ENCODE measurements at regions not wholly inside any gene's neighbourhood (a gene's known extent, or its start where the extent isn't known, plus 50 kb on each side); places are given as distances from the start of the nearest gene placed in this dataset.
"Not testable (repeated sequence)": the region's sequence is repeated elsewhere in the genome, so short reads cannot be mapped to it uniquely, and the experiment has no call there.

DNA sequence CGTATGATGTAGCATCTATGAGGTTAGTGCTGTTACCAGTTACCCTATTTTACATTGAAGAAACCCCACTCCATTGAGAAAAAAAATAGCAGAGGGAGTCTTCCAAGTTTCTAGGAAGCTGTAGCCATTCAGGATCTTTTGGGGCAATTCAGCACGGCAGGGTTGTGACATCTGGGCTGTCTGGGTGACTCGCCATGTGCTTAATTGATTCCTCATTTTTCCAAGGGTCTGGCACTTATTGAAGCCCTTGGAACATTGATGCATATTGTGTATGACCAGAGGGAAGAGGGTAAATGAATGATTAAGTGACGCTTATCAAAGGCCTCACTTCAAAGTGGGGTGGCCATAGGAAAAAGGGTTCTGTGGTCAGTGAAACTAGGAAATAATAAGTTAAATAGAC, 248.7 kb downstream of the ARHGAP12 start:
- no peak for DNase-seq

DNA sequence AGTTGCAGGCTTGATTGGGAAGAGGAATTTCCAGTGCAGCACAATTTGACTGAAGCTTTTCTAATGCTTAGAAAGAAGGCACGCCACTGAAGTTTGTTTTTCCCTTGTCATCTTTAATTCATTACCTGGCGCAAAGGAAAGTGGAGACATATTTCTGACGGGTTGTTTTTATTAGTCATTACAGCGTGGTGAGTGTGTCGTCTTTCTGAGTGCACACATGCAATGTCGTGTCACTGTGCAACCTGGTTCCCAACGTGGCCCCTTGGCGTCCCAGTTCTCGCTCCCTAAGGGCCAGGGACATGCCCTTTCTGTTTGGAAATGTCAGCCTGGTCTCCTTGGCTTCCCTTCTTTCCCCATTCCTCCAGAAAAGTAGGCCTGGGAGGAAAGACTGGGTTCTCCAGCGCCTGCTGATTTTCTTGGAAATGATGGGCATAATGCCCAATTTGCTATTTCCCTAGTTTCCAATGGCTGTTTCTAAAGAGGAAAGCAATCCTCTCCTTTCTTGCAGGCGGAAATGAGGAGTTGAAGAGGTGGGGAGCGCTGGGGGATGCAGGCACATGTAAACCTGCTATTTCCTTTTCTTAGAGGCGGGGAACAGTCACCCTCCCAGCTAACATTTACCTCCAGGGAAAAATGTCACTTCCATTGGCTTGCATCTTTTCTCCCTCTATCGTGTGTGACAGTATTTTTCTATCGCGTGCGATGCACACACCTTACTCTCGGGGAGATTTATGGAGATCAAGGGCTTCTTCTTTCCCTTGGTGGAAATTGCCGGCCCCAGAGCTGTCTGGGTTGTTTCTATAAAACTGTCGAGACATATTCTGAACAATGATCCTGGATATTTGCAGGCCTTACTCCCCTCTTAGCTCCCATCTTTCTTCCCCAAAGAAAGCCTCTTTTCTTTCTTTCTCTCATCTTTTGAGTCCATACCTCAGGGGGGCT, 249.8 kb downstream of the ARHGAP12 start:
- no peak for DNase-seq

DNA sequence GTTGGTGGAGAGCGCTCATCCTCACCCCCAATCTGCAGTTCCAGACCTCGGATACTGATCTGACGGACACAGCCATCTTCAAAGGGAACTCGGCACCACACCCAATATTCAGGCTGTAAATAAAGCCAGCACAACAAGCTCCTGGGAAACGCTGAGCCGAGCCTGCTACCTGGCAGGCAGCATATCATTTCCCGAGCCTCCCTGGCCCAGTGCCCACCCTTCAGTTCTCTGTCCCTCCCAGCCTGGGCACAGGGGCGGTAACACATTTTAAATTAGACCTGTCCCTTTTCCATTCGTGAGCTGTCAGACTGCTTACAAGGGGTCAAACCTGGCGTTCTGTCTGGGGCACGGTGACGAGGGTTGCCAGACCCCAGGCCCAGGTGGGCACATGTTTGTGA, 250.5 kb downstream of the ARHGAP12 start:
- peak; percentile 2 for DNase-seq

DNA sequence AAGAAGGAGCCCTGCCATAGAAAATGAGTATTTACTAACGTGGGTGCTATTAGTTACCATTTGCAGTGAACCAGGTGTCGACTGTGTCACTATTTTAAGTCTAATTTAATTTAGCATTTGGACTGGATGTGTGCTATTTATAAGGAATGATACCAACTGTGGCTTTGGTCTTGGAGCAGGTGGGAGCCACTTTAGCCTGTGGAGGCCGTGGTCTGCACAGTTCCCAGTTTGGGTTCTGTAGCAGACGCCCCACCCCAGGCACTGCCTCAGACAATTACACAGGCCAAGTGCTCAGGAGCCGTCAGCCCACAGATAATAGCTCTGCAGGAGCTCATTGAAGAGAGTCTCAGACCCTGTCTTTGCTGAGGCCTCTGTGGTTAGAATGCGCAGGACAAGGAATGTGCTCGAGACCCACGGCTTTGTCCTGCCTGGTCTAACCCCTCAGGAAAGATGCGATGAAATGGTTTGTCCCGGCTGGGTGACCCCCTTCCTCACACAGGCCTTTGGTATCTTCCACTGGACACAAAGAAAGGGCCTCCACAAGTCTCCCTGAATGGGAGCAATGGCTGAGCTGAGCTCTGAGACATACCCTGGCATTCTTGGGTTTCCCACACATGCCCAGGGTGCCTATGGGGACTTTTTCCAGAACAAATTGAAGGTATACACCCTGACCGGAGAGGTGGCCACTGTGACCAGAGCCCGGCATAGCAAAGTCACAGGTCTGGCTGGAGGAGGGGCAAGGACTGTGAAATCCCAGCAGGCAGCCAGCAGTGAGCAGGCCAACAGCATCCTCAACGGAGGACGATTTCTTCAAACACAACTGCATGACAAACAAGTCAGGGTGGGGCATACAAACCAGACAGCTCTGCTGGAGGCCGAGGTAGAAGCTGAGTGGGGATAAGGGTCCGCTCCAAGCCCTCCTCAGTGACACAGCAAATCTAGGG, 251.2 kb downstream of the ARHGAP12 start:
- DNase-seq, result no peak

DNA sequence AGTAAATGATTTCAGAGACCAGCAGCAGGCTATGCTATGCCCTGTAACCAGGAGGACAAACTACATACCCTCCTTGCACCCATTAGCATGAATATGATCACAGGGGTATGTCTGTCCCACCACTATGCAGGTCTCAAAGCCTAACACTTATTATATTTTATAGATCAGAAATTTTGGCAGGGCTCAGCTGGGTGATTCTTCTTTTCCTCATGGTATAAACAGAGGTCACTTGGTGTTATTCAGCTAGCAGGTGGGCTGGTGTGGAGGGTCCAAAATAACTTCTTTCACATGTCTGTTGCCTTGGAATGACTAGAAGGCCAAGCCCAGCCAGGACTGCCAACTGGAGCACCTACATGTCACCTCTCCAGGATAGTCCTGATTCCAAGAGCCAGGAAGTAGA, 252.9 kb downstream of the ARHGAP12 start:
- DNase-seq, result no peak

DNA sequence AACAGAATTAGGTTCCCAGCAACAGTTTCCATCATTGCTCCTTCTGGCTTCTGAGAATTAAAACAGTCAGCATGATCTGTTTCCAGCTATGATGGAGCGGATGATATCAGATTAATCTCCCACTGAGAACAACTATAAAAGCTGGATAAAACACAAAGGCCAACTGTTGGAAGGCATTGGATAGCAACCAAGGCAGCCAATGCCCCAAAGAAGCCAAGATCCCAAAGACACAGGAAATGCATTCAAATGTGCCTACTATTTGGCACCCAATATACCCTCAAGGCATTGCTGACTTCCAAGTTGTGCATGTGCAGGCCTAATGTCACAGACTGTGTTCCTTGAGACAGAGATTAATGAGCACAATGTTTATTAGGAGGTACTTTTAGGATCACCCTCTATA, 259.3 kb downstream of the ARHGAP12 start:
- DNase-seq, result no peak

DNA sequence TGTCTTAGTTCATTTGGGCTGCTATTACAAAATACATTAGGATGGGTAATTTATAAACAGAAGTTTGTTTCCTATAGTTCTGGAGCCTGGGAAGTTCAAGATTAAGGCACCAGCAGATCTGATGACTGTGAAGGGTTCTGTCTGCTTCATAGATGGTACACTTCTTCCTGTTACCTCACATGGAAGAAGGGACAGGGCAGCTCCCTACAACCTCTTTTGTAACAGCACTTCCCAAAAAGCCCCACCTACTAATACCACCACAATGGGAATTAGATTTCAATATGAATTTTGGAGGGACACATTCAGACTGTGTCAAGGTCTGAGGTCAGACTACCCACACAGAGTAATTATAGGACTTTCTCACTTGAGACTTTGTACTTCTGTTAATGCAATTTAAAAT, 260.3 kb downstream of the ARHGAP12 start:
- no peak for DNase-seq

DNA sequence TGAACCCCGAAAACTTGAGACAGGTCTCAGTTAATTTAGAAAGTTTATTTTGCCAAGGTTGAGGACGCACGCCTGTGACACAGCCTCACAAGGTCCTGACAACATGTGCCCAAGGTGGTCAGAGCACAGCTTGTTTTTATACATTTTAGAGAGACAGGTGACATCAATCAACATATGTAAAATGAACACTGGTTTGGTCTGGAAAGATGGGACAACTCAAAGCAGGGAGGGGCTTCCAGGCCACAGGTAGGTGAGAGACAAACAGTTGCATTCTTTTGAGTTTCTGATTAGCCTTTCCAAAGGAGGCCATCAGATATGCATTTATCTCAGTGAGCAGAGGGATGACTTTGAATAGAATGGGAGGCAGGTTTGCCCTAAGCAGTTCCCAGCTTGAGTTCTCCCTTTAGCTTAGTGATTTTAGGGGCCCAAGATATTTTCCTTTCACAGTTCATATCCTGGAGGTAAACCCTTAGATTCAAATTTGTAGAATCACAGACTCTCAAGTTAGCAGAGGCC, 262.8 kb downstream of the ARHGAP12 start:
- DNase-seq, result not testable (repeated sequence)

DNA sequence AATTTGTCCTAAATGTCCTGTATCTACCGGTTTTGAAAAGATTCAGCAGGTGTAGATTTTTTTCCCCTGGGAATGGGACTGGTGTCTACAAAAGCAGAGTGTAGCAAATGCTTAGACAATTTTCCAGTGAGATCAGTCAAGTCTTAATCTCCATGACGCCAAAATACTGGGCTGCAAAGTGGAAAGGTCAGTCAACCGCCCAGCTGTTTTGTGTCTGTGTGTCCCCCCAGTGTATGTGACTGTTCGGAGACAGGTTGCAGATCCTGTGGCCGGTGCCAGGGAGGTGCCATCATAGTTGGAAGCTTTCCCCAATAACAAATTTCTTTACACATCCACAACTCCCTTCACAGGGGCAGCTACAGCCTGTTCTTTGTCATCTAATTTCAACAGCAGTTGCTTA, 263.8 kb downstream of the ARHGAP12 start:
- no peak for DNase-seq

DNA sequence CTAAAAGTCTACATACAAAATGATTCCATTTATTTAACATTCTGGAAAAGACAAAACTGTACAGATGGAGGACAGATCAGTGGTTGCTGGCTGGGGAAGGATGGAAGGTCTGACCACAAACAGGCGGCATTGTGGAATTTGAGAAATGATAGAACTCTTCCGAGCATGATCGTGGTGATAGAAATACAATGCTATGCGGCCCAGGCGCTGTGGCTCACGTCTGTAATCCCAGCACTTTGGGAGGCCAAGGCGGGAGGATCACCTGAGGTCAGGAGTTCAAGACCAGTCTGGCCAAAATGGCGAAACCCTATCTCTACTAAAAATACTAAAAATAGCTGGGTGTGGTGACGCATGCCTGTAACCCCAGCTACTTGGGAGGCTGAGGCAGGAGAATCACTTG, 264.6 kb downstream of the ARHGAP12 start:
- not testable (repeated sequence) for DNase-seq

DNA sequence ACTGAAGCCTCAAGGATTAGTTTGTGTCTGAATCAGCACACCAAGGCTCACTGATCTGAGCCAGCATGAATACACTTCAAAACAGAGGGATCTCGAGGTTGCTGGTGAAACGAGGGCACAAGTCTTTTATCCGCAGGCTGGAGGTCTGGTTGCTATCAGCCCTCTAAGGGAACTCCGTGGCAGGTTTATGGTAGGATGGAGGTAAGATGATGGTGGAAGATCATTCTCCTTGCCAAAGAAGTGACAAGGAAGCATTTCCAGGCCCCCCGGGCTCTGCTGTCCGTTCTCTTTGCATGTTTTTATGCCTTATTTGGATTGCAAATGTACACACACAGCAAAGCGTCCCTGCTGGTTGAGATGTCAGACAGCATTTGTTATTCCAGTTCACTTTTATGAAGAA, 268.3 kb downstream of the ARHGAP12 start:
- DNase-seq, result no peak

DNA sequence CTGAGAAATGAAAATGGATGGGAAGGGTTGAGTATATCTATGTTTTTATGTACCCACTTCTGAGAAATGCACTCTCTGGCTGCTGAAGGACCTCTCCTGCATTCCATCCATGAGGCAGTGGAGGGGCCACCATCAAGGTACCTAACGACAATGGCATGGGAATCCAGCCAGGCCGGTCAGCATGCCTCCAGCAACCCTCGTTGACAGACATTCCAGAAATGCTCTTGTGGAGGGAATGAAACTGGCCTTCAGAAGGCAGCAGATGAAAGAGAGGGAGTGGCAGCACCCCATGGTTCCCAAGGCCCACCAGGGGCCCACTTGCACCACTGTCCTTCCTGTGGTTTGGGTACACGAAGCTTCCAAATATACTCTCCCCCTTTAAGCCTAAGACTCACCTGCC, 269.0 kb downstream of the ARHGAP12 start:
- DNase-seq, result no peak

DNA sequence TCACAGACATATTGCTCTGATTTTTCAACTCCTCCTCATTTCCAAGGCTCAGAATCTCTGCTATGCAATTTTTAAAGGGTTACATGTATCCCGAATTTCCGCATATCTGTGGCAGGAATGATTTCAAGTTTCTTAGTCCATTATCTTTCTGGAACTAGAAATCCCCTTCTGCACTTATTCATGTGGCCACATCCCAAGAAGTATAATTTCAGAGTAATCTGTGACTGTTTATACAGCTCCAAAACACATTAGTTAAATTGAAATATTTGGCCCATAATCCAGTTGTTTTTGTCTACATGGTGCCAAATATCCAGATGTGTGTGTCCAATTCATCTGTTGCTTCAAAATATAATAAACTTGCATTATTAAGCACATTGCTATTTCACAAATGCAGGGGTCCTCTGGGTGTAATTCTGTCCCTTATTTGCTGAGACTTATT, 271.2 kb downstream of the ARHGAP12 start:
- no peak for DNase-seq

DNA sequence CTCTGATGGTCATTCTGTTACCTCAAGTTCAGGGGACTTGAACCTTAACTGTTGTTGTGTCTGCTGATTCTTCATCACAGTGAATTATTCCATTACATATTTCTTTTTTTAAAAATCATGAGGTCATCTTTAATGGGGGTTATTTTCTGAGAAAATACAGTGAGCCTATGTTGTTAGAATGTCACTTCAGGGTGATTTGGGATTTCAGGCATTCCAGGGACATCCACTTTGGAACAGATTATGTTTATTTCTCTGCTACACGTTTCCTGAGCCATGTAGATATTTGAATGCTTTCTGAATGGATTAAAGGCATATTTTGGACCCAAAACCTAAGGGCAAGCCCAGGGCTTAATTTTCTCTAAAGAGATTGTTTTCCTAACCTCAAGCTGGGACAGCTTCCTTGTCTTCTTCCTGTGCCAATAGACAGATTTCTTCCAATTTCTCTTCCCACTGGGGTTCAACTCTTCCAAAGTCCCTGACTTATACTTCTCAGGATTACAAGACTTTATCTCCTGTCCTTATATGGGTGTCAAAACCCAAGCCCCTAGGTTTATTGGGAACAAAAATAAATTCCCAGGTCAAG, 271.7 kb downstream of the ARHGAP12 start:
- no peak for DNase-seq

DNA sequence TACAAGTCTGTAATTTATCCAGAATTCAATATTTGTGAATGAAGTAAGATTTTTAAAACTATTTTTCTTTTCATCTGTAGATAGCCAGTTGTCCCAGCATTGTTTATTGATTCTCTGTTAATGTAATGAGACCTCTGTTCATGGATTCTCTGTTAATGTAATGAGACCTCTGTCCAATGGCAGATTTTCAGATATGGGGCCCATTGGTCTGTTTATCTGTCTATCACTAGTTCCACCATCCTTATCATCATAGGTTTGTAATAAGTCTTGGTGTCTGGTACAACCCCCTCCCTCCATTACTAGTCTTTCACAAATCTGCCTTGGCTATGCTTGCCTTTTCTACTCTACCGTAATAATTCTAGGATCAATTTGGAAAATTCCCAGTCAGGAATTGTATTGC, 276.6 kb downstream of the ARHGAP12 start:
- DNase-seq, result no peak

DNA sequence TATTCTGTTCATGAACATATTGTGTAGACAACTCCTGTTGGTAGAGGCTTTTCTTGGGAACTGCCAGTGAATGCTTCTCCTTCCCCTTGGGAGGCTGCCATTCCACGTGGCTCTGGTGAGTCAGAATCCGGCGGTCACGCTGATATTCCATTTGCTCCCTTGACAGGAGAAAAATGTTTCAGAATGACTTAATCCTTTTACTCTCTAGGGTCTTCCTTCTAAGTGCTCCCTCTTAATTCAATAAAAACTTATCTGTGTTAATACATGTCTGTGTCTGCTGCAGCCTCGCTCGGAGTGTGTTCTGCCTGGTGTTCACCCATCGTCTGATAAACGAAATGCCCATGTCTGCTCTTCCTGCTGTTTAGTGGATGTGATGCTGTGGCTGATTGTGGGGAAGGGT, 278.6 kb downstream of the ARHGAP12 start:
- DNase-seq, result no peak

DNA sequence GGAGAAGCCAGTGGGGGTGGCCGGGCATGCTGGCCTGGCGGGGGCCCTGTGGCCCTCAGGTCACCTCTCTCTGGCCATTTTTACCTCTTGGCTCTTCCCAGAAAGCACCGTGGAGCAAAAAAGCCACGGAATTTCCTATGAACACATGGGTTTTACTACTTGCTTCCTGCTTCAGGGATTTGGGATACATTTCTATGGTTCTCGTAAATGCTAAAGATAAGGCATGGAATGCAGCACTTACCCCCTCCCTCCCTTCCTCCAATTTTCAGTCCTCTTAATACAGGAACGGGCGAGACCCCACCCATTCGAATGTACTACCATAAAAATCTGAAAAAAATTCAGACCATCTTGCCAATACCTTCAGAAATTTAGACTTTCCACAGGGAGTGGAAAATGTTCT, 279.7 kb downstream of the ARHGAP12 start:
- DNase-seq, result no peak

DNA sequence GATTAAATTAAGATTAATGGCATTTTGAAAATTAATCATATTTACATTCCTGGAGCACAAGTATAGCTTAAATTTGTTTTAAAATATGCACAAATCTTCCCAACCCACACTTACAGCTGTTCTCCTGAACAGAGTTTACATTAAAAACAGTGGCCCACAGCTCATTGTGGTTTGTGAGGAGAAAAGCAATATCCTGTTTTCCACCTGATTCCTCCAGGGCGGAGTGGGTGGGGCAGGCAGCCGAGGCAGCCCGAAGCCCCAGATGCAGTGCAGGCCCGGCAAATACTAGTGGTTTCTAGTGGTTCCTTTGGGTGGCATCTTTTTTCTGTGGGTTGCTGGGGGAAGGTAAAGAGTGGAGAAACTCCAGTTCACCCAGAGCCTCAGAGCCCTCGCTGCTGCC, 280.8 kb downstream of the ARHGAP12 start:
- no peak for DNase-seq

DNA sequence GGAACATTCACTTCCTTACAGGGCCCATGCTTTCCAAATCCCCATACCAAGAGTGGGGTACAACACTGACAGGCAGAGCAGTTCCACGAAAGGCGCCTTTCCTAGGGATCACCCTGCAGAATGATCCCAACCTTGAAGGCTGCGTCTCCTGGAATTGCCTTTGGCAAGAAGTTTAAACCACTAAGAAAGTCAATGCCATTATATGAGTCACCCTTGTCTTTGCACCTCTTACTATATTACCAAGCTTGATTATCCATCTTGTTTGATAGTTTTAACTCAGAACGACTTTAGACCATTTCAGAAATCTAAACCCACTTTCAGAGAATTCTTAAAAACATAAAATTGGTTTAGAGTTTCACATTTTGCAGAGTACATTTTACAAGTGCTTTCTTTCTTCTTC, 282.1 kb downstream of the ARHGAP12 start:
- DNase-seq, result no peak

DNA sequence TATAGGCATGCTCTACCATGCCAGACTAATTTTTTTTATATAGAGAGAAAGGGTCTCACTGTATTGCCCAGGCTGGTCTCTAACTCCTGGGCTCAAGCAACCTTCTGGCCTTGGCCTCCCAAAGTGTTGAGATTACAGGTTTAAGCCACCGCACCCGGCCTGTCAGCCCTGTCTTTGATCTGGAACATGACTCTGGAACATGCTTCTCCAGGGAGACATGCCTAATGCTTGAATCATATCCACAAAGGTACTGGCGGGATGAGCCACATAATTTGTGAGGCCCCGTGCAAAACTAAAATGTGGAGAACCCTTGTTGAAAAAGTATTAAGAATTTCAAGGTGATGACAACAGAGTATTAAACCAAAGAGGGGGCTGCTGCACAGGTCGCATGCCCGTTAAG, 282.8 kb downstream of the ARHGAP12 start:
- DNase-seq, result no peak

DNA sequence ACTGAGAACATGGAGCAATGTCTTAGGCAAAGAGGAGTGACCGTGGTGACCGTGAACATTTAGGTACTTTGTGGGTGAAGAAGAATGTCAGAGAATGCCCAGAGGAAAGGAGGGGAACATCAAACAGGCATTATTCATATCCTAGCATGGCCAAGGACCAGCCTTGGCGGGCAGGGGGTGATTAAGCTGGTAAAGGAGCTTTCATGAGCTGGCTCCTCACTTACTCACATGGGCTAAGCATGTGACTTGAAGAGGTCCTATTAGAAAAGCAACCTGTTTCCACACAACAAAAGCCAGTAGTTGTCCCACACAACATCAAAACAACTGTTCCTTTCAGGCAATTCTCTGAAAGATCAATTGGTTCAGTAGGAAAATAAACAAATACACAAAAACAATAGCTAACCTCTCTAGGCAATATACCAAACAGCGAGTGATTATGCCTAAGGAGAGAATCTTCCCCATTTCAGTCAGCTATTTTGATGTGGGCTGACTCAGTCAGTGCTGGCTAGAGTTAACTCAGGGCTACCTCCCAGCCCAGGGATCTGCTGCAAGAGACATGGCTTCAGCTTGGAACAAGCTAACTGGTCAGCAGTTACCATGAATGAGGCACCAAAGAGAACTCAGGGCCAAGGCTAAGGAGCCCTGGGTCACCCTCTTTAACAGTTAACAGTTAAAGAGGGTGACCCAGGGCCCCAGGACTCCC, 283.5 kb downstream of the ARHGAP12 start:
- DNase-seq, result no peak

DNA sequence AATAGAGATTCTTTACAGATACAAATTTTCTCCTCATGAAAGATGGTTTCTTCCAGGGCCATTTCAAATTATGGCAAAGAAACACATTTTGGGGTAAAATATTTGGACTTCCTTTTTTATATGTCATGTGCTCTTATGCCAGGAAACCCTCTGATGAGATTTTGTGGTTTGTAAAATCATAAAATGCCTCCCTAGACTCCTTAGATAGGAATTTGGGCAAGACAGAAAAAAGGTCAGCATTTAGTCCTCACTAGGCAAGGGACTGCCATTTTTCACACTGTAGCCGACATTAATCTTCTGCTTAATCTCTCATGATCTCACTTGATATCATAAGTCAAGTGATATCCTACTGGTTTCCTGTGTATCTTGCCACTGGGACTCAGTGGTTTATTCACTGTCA, 286.4 kb downstream of the ARHGAP12 start:
- no peak for DNase-seq
